ENCODE measurements at regions not wholly inside any gene's neighbourhood (a gene's known extent, or its start where the extent isn't known, plus 50 kb on each side); places are given as distances from the start of the nearest gene placed in this dataset.
A peak's percentile ranks its signal among the peaks of the same experiment; 100 is the strongest.

GRCh38 chr11:95485115-95485900 is 254.3 kb upstream of the SESN3 start:
- DNase-seq (ENCODE audit: low spot score) = no peak

DNA sequence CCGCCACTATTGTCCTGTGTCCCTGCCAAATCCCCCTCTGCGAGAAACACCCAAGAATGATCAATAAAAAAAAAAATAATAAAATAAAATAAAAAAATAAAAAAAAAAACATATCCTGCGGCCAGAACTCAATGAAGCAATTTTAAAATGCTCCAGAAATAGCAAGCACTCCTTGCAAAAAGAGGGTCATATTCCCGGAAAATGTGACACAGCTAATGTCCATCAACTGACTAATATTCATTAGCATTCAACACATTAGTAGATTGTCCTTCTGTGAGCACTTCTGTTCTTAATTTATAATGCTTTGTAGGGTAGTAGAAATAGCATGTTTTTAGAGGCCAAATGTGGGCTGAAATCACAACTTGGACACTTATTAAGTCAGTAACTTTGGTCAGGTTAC is 252.3 kb upstream of the SESN3 start:
- no peak for DNase-seq (ENCODE audit: low spot score)

GRCh38 chr11:95478003-95478402 is 247.0 kb upstream of the SESN3 start:
- DNase-seq (ENCODE audit: low spot score) = no peak

GRCh38 chr11:95469258-95469657 is 238.3 kb upstream of the SESN3 start:
- DNase-seq (ENCODE audit: low spot score) = no peak

DNA sequence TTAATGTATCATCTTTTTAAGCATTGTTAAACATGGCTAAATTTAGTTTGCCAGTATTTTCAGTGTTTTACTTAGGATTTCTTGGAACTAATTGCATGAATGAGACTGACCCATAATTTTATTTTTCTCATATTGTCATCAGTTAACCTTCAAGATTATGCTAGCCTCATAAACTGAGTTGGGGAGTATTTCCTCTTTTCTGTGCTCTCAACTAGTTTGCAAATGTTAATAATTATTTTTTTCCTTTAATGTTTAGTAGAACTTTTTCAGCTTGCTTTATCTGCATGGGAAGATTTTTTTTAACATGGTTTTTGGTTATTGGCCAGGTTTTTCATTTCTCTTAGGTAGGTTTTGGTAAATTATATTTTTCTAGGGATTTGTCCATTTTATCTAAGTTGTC is 235.4 kb upstream of the SESN3 start:
- DNase-seq (ENCODE audit: low spot score) = no peak

DNA sequence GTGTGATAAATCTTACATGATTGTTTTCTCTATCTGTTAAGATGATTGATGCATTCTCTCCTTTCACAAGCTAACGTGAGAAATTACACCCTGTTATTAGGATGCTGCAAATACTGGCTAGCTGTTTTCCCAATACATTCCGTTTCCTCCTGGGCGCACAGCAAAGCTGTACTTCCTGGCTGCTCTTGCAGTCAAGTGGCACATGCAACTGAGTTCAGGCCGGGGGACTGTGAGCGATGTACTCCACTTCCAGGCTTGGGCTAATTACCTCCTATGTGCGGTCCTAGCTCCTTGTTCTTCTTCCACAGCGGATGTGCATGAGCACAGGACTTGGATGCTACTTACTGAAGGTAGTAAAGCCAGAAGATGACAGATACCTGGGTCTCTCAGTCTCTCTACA is 234.9 kb upstream of the SESN3 start:
- no peak for DNase-seq (ENCODE audit: low spot score)

DNA sequence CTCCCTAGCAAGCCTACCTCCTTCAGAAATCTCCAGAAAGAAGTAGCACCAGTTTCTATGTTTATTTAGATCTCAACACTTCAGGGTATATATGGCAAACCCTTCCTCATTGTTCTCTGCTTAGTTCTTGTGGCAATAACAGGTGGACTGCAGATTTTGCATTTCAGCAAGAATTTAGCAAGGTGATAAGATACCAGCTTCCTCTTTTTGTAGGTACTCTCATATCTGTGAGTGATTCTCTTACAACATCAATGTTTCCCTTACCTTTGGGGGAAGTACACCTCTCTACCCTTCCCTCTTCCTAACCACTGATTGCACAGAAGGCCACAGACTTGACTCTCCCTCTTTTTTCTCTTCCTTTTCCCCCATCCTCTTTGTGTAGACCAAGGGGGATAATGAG is 230.9 kb upstream of the SESN3 start:
- no peak for DNase-seq (ENCODE audit: low spot score)

- DNase-seq (ENCODE audit: low spot score) = no peak
Measured at GRCh38 chr11:95461348-95461747, 230.3 kb upstream of the SESN3 start.

DNA sequence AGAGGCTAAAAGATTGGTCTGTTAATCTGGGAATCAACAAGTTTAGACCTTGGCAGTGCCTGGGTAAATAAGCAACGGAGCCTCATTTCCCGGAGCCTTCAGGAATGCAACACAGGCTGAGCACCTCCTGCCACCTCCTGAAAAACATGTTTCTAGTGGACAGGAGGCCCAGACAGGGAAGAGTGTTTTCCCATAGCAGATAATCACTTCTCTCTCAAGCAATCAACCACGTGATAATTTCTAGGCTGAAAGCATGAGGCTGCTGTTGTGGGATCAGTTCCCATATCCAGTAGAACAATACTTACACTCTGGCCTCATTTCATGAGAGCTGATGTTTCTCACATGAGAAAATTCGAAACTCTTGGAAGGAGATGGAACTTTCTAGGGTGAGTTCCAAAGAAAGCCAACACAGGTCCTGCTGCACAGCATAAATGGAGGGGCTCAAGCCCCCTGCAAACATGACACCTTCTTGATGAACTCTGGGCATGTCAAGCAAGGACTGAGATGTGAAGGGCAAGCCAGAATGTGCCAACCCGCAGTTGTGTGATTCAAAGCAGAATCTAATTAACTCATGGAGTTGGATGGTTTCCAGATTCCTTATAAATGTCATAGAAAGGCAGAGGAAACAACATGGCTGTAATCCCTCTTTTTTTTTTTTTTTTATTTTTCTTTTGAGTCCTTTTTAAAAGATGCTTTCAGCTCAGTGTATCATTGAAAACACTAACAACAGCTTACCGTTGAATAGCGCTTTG is 228.5 kb upstream of the SESN3 start:
- no peak for DNase-seq (ENCODE audit: low spot score)

DNA sequence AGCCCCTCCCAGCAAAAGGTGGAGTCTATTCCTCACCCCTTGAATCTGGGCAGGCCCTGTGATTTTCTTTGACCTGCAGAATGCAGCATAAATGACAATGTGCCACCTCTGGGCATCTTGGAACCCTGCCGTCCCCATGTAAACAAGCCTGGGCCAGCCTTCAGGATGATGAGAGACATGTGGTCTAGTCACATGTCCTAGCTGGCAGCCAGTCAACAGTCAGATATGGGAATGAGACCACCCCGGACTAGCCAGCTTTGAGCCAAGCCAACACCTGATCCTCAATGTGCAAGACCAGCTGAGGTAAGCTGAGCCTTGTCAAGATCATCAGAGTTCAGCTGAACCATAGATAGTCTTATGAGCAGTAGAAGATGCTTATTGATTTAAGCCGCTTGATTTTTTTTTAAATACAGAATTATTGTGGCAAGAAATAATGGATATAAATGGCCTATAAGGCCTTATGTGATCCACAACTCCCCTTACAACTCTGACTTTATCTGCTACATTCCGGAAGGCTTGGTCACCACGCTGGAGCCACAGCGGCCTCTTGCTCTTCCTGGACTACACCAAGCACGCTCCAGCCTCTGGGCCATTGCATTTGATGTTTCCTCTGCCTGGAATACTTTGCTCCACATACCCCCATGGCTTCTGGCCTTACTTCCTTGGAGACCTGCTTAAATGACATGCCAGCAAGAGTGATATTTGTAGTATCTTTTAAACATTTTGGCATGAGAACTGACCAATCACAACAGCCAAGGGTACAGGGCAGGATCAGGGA is 225.9 kb upstream of the SESN3 start:
- DNase-seq (ENCODE audit: low spot score) = no peak

GRCh38 chr11:95455228-95455970 is 224.4 kb upstream of the SESN3 start:
- no peak for DNase-seq (ENCODE audit: low spot score)

DNA sequence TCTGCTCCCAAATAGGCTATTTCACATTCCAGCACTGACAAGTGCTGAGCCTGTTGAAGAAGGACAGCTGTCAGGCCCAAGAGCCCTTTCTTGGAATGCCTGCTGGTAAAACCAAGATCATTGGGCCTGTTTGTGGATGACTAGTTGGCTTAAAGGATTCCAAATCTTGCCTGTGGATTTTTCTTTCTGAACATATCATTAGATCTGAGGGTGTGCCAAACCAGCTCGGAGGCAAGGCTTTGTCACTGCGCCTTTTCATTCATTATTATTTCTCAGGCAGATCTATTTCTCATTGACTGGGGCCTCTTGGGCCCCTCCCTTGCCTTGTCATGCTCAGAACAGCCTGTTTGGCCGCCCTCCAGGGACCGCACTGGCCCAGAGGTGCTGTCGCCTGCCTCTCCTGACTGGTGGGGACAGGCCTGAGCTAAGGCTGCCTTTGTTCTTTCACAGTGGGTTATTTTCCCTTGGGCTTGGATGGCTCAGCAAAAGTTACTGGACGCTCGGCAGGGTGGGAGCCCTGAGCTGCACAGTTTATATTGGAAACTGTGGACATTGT is 222.7 kb upstream of the SESN3 start:
- peak; percentile 43 for DNase-seq (ENCODE audit: low spot score)

DNA sequence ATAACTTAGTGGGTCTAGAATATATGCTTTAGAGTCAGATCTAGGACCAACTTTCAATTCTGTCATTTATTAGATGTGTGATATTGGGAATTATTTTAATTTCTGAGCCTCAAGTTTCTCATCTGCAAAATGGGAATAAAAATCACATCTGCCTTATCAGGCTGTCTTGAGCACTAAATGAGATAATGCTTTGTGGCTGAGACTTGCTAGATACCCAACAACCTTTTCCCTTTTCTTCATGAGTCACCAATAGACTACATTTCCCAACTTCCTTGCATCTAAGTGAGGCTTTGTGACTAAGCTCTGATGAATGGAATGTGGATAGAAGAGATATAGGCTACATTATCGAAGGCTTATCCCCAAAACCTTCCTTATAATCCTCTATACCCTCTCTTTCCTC is 220.7 kb upstream of the SESN3 start:
- no peak for DNase-seq (ENCODE audit: low spot score)

- no peak for DNase-seq (ENCODE audit: low spot score)
Measured at GRCh38 chr11:95451261-95451660, 220.3 kb upstream of the SESN3 start.

DNA sequence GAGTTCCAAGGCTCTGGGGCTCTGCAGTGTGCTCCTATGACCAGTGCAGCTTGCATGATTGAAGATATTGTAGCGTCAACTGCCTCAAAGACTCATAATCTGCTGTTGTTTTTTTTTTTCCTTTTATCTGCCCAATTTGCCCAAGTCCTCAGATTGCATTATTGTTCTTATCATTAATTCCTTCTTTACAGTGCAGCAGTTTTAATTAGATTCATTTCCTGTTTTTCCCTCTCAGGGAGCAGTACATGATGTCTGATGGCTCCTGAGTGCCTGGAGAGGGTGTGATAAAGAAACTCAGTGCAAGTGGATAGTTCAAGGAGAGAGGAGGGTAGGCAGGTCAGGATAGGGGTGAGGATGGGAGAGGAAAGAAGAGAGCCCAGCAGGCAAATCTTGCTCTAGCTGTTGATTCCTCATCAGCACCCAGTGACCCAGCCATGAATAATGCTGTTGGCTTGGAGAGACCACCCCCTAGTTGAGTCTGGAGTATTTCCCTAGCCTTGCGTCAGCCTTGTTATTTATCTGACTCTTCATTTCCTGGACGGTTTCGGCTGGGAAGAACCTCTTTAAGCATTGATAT is 219.6 kb upstream of the SESN3 start:
- no peak for DNase-seq (ENCODE audit: low spot score)

DNA sequence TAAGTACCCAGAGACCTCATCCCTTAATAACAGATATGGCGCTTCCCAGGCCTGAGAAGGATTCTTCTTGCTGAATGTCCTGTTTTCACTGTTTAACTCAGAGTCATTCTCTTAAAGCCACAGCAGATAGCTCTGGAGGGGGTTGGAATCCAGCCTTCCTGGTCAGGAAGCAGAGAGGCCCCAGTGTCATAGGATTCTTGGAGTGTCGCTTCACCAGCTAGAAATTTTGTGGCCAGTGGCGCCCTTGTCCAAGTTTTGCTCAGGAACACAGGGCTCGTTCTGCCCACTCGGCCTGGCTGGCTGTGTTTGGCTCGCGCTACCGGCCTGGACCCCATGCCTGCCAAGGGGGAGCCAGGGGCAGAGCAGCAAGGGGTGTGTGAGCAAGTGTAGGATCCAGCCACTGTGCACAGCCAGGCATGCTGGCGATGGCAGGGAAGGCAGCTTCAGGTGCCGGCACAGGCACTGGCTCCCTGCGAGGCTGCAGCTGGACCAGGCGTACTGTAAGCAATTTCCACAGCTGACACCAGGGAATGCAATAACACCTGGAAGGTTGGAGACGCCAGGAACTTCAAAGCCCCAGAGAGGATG is 214.8 kb upstream of the SESN3 start:
- no peak for DNase-seq (ENCODE audit: low spot score)

GRCh38 chr11:95444309-95445241 is 213.6 kb upstream of the SESN3 start:
- DNase-seq (ENCODE audit: low spot score) = no peak

DNA sequence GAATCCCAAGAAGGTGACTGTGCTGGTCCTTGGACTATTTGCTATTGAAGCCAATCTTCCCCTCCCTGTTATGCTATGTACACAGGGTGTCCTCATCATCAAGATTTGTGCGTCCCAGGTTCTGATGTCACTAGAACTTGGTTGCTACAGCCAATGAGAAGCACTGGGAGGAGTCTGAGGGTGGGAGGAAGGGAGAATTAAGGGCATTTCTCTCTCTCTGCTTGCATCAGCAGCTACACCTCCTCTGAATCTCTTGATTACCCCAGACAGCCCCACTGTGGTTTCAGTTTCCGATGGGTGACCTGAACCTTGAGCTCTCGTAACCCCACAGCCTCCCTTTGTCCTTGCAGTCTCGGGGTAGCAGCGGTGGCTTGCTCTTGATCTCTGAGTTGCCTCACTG is 212.4 kb upstream of the SESN3 start:
- DNase-seq (ENCODE audit: low spot score) = no peak

DNA sequence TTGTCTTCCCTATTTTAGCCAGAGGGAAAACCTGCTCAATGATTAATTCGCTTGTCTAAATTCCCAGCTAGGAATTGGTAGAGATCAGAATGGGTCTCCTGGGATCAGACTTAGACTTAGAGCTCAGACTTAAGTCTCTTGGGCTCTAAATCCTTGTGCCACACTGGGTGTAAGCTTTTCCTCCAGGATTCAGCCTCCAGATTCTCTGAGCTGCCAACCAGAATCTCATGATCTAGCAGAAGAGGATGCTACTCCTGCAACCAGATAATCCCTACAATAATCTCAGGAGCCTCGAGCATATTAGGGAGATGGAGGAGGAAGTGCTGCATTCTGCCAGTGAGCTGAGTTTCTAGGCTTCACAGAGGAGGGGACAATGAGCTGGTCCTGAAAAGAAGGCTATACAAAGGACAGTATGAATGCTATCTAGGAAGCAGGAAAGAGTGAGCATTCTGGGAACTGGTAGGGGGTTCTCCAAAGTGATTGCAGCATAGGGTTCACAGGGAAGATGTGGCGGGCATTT is 211.6 kb upstream of the SESN3 start:
- no peak for DNase-seq (ENCODE audit: low spot score)
